Lower leg skin (tissue), 3 donors: ENCODE measurements at regions not wholly inside any gene's neighbourhood (a gene's known extent, or its start where the extent isn't known, plus 50 kb on each side); places are given as distances from the start of the nearest gene placed in this dataset.

Experiments
- POLR2A ChIP-seq, 2 donors: fragments of 450-650 bp; IDR thresholded peaks; one replicate each; pipeline ENCODE4 v1.6.1; 2016 to 2017; ENCODE audit warnings: antibody characterized with exemption in 2 of 2, mild to moderate bottlenecking in 1 of 2, moderate library complexity in 1 of 2
- TF ChIP-seq, protein P1 (sequence below), 3 donors: fragments of 450-650 bp; IDR thresholded peaks; one replicate each; pipeline ENCODE4 v1.5.1; 2016; ENCODE audit warnings: antibody characterized with exemption in 3 of 3, mild to moderate bottlenecking in 3 of 3, moderate library complexity in 2 of 3

DNA sequence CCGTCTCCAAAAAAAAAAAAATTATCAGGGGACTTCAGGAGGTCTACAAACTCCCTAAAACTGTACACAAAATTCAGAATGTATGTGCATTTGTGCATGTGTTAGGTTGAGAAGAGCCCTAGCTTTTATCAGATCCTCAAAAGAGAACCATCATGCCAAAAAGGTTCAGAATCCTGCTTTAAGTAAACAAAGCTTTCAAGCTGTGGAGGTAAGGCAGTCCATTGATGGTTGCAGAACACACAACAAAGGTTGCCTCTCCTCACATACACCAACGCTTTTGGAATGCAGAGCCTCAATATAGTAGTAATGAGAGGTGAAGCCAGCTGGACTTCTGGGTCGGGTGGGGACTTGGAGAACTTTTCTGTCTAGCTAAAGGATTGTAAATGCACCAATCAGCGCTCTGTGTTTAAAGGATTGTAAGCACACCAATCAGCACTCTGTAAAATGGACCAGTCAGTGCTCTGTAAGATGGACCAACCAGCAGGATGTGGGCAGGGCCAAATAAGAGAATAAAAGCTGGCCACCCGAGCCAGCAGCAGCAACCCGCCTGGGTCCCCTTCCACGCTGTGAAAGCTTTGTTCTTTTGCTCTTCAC lies 57.9 kb upstream of the RNF38 start:
- TF ChIP-seq, protein P1, sequence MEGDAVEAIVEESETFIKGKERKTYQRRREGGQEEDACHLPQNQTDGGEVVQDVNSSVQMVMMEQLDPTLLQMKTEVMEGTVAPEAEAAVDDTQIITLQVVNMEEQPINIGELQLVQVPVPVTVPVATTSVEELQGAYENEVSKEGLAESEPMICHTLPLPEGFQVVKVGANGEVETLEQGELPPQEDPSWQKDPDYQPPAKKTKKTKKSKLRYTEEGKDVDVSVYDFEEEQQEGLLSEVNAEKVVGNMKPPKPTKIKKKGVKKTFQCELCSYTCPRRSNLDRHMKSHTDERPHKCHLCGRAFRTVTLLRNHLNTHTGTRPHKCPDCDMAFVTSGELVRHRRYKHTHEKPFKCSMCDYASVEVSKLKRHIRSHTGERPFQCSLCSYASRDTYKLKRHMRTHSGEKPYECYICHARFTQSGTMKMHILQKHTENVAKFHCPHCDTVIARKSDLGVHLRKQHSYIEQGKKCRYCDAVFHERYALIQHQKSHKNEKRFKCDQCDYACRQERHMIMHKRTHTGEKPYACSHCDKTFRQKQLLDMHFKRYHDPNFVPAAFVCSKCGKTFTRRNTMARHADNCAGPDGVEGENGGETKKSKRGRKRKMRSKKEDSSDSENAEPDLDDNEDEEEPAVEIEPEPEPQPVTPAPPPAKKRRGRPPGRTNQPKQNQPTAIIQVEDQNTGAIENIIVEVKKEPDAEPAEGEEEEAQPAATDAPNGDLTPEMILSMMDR (IDR thresholded peaks at IDR 0.05): no peak
- no peak for TF ChIP-seq POLR2A (IDR thresholded peaks at IDR 0.05)
